ENCODE measurements at regions not wholly inside any gene's neighbourhood (a gene's known extent, or its start where the extent isn't known, plus 50 kb on each side); places are given as distances from the start of the nearest gene placed in this dataset.

DNA sequence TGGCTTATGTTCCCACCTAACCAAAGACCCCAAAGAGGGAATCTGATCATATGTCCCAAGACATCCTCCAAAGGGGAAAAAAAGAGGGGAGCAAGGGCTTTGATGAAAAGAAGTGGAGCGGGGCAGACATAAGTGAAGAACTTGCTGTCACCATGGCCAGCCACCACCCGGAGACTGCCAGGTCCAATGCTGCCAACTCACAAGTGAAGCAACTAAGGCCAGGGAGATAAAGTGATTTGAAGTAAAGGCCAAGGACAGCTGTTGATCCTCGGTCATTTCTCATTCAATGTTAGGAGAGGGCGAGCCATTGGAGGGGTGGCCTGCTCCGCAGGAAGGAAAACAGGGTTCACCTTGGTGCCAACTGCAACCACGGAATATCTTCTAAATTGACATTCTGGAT, 72.6 kb upstream of the C3orf80 start (continued):
- TF ChIP-seq, protein P1, sequence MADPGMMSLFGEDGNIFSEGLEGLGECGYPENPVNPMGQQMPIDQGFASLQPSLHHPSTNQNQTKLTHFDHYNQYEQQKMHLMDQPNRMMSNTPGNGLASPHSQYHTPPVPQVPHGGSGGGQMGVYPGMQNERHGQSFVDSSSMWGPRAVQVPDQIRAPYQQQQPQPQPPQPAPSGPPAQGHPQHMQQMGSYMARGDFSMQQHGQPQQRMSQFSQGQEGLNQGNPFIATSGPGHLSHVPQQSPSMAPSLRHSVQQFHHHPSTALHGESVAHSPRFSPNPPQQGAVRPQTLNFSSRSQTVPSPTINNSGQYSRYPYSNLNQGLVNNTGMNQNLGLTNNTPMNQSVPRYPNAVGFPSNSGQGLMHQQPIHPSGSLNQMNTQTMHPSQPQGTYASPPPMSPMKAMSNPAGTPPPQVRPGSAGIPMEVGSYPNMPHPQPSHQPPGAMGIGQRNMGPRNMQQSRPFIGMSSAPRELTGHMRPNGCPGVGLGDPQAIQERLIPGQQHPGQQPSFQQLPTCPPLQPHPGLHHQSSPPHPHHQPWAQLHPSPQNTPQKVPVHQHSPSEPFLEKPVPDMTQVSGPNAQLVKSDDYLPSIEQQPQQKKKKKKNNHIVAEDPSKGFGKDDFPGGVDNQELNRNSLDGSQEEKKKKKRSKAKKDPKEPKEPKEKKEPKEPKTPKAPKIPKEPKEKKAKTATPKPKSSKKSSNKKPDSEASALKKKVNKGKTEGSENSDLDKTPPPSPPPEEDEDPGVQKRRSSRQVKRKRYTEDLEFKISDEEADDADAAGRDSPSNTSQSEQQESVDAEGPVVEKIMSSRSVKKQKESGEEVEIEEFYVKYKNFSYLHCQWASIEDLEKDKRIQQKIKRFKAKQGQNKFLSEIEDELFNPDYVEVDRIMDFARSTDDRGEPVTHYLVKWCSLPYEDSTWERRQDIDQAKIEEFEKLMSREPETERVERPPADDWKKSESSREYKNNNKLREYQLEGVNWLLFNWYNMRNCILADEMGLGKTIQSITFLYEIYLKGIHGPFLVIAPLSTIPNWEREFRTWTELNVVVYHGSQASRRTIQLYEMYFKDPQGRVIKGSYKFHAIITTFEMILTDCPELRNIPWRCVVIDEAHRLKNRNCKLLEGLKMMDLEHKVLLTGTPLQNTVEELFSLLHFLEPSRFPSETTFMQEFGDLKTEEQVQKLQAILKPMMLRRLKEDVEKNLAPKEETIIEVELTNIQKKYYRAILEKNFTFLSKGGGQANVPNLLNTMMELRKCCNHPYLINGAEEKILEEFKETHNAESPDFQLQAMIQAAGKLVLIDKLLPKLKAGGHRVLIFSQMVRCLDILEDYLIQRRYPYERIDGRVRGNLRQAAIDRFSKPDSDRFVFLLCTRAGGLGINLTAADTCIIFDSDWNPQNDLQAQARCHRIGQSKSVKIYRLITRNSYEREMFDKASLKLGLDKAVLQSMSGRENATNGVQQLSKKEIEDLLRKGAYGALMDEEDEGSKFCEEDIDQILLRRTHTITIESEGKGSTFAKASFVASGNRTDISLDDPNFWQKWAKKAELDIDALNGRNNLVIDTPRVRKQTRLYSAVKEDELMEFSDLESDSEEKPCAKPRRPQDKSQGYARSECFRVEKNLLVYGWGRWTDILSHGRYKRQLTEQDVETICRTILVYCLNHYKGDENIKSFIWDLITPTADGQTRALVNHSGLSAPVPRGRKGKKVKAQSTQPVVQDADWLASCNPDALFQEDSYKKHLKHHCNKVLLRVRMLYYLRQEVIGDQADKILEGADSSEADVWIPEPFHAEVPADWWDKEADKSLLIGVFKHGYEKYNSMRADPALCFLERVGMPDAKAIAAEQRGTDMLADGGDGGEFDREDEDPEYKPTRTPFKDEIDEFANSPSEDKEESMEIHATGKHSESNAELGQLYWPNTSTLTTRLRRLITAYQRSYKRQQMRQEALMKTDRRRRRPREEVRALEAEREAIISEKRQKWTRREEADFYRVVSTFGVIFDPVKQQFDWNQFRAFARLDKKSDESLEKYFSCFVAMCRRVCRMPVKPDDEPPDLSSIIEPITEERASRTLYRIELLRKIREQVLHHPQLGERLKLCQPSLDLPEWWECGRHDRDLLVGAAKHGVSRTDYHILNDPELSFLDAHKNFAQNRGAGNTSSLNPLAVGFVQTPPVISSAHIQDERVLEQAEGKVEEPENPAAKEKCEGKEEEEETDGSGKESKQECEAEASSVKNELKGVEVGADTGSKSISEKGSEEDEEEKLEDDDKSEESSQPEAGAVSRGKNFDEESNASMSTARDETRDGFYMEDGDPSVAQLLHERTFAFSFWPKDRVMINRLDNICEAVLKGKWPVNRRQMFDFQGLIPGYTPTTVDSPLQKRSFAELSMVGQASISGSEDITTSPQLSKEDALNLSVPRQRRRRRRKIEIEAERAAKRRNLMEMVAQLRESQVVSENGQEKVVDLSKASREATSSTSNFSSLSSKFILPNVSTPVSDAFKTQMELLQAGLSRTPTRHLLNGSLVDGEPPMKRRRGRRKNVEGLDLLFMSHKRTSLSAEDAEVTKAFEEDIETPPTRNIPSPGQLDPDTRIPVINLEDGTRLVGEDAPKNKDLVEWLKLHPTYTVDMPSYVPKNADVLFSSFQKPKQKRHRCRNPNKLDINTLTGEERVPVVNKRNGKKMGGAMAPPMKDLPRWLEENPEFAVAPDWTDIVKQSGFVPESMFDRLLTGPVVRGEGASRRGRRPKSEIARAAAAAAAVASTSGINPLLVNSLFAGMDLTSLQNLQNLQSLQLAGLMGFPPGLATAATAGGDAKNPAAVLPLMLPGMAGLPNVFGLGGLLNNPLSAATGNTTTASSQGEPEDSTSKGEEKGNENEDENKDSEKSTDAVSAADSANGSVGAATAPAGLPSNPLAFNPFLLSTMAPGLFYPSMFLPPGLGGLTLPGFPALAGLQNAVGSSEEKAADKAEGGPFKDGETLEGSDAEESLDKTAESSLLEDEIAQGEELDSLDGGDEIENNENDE (IDR thresholded peaks at IDR 0.05; ENCODE audit: insufficient replicate concordance, low read length), result no peak
- TF ChIP-seq BCL11A (IDR thresholded peaks at IDR 0.05; ENCODE audit: low read depth in 2 of 2, low read length in 2 of 2) (no peak), BACH1 (IDR thresholded peaks at IDR 0.05; ENCODE audit: low read length) (no peak), EGR1 (IDR thresholded peaks at IDR 0.05; ENCODE audit: borderline replicate concordance, low read depth, low read length) (no peak), GABPA (IDR thresholded peaks at IDR 0.05; ENCODE audit: borderline replicate concordance, insufficient read depth, low read length) (no peak), KDM5A (IDR thresholded peaks at IDR 0.05; ENCODE audit: low read length) (no peak), RBBP5 (IDR thresholded peaks at IDR 0.05; ENCODE audit: borderline replicate concordance, low read depth, low read length) (no peak), EP300 (IDR thresholded peaks at IDR 0.05; ENCODE audit: borderline replicate concordance in 1 of 2, low read depth in 2 of 2, low read length in 2 of 2) (no peak), SRF (IDR thresholded peaks at IDR 0.05; ENCODE audit: low read depth, low read length) (no peak)

Data from H1 (cell line).